ENCODE measurements at regions not wholly inside any gene's neighbourhood (a gene's known extent, or its start where the extent isn't known, plus 50 kb on each side); places are given as distances from the start of the nearest gene placed in this dataset.

DNA sequence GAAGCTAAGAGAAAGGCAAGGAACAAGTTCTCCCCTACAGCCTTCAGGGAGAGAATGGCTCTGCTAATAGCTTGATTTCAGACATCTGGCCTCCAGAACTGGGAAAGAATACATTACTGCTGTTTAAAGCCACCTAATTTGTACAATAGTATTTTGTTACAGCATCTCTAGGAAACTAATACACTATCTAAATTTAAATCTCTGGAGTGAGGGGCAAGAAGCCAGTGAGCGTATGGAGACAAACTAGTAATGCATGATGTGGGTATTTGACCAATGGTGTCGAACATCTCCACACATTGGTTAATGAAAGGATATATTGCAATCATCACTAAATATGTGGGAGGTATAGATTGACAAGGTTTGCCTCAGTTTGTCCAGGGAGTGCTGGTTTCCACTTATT, 451.5 kb downstream of the EPM2A start:
- no peak overlapping the region for H3K27ac ChIP-seq (ENCODE audit: low read length)
- TF ChIP-seq EZH2 (optimal IDR thresholded peaks at IDR 0.05; ENCODE audit: low read depth, low read length) (no peak), EZH2phosphoT487 (IDR thresholded peaks at IDR 0.05; ENCODE audit: low read length) (no peak)
- TF ChIP-seq, protein P1, sequence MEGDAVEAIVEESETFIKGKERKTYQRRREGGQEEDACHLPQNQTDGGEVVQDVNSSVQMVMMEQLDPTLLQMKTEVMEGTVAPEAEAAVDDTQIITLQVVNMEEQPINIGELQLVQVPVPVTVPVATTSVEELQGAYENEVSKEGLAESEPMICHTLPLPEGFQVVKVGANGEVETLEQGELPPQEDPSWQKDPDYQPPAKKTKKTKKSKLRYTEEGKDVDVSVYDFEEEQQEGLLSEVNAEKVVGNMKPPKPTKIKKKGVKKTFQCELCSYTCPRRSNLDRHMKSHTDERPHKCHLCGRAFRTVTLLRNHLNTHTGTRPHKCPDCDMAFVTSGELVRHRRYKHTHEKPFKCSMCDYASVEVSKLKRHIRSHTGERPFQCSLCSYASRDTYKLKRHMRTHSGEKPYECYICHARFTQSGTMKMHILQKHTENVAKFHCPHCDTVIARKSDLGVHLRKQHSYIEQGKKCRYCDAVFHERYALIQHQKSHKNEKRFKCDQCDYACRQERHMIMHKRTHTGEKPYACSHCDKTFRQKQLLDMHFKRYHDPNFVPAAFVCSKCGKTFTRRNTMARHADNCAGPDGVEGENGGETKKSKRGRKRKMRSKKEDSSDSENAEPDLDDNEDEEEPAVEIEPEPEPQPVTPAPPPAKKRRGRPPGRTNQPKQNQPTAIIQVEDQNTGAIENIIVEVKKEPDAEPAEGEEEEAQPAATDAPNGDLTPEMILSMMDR (IDR thresholded peaks at IDR 0.05; ENCODE audit: low read length) = no peak
- H3K4me1 ChIP-seq (ENCODE audit: low read length) = no peaks in the 10 kb centered on the region
- no peaks in the 10 kb centered on the region for H3K9me2 ChIP-seq (replicated peaks; ENCODE audit: insufficient read depth, low read length)
- no peak for DNase-seq
- no peaks in the 10 kb centered on the region for H3K9me3 ChIP-seq (replicated peaks; ENCODE audit: insufficient read depth, low read length)
- no peak overlapping the region for H3K9ac ChIP-seq (ENCODE audit: low read length)
- no peaks in the 10 kb centered on the region for H3K27me3 ChIP-seq (replicated peaks; ENCODE audit: insufficient read depth, low read length)
- H4K20me1 ChIP-seq (ENCODE audit: insufficient read depth, low read length) = no peaks in the 10 kb centered on the region
- no peaks in the 10 kb centered on the region for H3F3A ChIP-seq (ENCODE audit: insufficient read depth, low read length)
- no peak overlapping the region for H2AFZ ChIP-seq (ENCODE audit: low read length)
- H3K4me2 ChIP-seq (ENCODE audit: low read depth, low read length) = no peak overlapping the region
- H3K79me2 ChIP-seq (ENCODE audit: low read length) = no peaks in the 10 kb centered on the region
- H3K36me3 ChIP-seq (replicated peaks; ENCODE audit: insufficient read depth, low read length) = no peaks in the 10 kb centered on the region
- H3K4me3 ChIP-seq (ENCODE audit: low read length) = no peak overlapping the region

DNA sequence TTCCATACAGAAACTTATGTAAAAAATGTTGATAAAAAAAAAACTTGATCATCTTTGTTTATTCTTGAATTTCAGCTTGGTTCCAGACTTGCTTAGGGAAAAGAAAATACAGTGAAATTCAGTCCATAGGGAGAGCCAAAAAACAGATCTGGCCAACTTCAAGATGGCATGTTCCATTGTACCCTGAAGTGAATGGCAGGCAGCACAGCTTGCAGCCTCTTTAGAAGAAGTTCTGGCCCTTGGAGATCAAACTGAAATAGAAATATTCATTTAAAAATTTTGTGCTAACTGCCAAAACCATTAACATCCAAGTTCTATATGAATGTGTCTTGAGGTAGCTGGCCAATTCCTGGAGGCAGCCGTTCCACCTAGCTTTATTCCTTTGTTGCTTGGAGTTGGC, 448.4 kb downstream of the EPM2A start:
- no peaks in the 10 kb centered on the region for H3K36me3 ChIP-seq (replicated peaks; ENCODE audit: insufficient read depth, low read length)
- no peaks in the 10 kb centered on the region for H4K20me1 ChIP-seq (ENCODE audit: insufficient read depth, low read length)
- H3K4me2 ChIP-seq (ENCODE audit: low read depth, low read length) = no peak overlapping the region
- H3K9ac ChIP-seq (ENCODE audit: low read length) = no peak overlapping the region
- no peak overlapping the region for H2AFZ ChIP-seq (ENCODE audit: low read length)
- no peak for TF ChIP-seq EZH2 (optimal IDR thresholded peaks at IDR 0.05; ENCODE audit: low read depth, low read length)
- TF ChIP-seq EZH2phosphoT487 (IDR thresholded peaks at IDR 0.05; ENCODE audit: low read length) = no peak
- TF ChIP-seq, protein P1 (IDR thresholded peaks at IDR 0.05; ENCODE audit: low read length) = no peak
- H3F3A ChIP-seq (ENCODE audit: insufficient read depth, low read length) = no peaks in the 10 kb centered on the region
- no peaks in the 10 kb centered on the region for H3K9me2 ChIP-seq (replicated peaks; ENCODE audit: insufficient read depth, low read length)
- DNase-seq = no peak
- H3K4me3 ChIP-seq (ENCODE audit: low read length) = no peak overlapping the region
- no peaks in the 10 kb centered on the region for H3K9me3 ChIP-seq (replicated peaks; ENCODE audit: insufficient read depth, low read length)
- H3K27ac ChIP-seq (ENCODE audit: low read length) = no peak overlapping the region
- H3K79me2 ChIP-seq (ENCODE audit: low read length) = no peaks in the 10 kb centered on the region
- H3K4me1 ChIP-seq (ENCODE audit: low read length) = no peaks in the 10 kb centered on the region
- H3K27me3 ChIP-seq (replicated peaks; ENCODE audit: insufficient read depth, low read length) = no peaks in the 10 kb centered on the region

DNA sequence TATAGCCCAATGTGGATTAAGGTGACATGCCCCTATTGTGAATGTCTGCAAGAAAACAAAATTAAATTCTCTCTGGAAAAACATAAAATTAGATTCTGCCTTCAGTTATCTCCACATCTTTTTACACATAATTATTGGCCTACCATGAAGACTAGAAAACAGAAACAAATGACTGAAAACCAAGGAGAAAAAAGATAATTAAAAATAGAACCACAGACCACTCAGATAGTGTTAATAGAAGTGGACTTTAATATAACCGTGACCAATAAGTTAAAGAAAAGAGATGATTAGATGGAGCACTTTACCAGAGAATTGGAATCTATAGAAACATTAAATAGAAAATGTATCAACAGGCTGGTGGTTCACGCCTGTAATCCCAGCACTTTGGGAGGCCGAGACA, 445.7 kb downstream of the EPM2A start:
- H3K27me3 ChIP-seq (replicated peaks; ENCODE audit: insufficient read depth, low read length) = no peaks in the 10 kb centered on the region
- no peak overlapping the region for H3K4me2 ChIP-seq (ENCODE audit: low read depth, low read length)
- no peak overlapping the region for H3K4me3 ChIP-seq (ENCODE audit: low read length)
- DNase-seq = no peak
- no peaks in the 10 kb centered on the region for H3K36me3 ChIP-seq (replicated peaks; ENCODE audit: insufficient read depth, low read length)
- H3F3A ChIP-seq (ENCODE audit: insufficient read depth, low read length) = no peaks in the 10 kb centered on the region
- H3K9me3 ChIP-seq (replicated peaks; ENCODE audit: insufficient read depth, low read length) = no peaks in the 10 kb centered on the region
- no peaks in the 10 kb centered on the region for H3K9me2 ChIP-seq (replicated peaks; ENCODE audit: insufficient read depth, low read length)
- TF ChIP-seq EZH2phosphoT487 (IDR thresholded peaks at IDR 0.05; ENCODE audit: low read length) = no peak
- no peak for TF ChIP-seq EZH2 (optimal IDR thresholded peaks at IDR 0.05; ENCODE audit: low read depth, low read length)
- TF ChIP-seq, protein P1 (IDR thresholded peaks at IDR 0.05; ENCODE audit: low read length) = no peak
- H3K27ac ChIP-seq (ENCODE audit: low read length) = no peak overlapping the region
- H3K9ac ChIP-seq (ENCODE audit: low read length) = no peak overlapping the region
- H3K79me2 ChIP-seq (ENCODE audit: low read length) = no peaks in the 10 kb centered on the region
- no peaks in the 10 kb centered on the region for H3K4me1 ChIP-seq (ENCODE audit: low read length)
- H2AFZ ChIP-seq (ENCODE audit: low read length) = no peak overlapping the region
- H4K20me1 ChIP-seq (ENCODE audit: insufficient read depth, low read length) = no peaks in the 10 kb centered on the region
